ENCODE measurements at regions not wholly inside any gene's neighbourhood (a gene's known extent, or its start where the extent isn't known, plus 50 kb on each side); places are given as distances from the start of the nearest gene placed in this dataset.

GRCh38 chr2:145751629-145752028 lies 1231.7 kb upstream of the ZEB2 start:
- Histone ChIP-seq H2AFZ (ENCODE audit: insufficient read depth, low read depth, low read length, poor library complexity, severe bottlenecking) (no peak overlapping the region), H3K9ac (ENCODE audit: low read length) (no peak overlapping the region), H3K4me1 (ENCODE audit: control insufficient read depth in 2 of 2, insufficient read depth in 2 of 2, low read length in 2 of 2) (peaks cover 39 to 45% of the 10 kb centered on the region in 2 donors), H3K4me3 (ENCODE audit: control extremely low read depth in 1 of 5, extremely low read depth in 1 of 5, insufficient read depth in 1 of 5, low read depth in 2 of 5, low read length in 4 of 5) (no peak overlapping the region), H3K27ac (ENCODE audit: low read length in 2 of 2) (peak overlapping the region; percentile 12 to 51), H3K79me2 (ENCODE audit: control insufficient read depth, insufficient read depth, low read length) (no peaks in the 10 kb centered on the region), H3K36me3 (replicated peaks in 1 of 2; ENCODE audit: control extremely low read depth in 1 of 2, control insufficient read depth in 1 of 2, extremely low read depth in 1 of 2, insufficient read depth in 2 of 2, low read length in 1 of 2) (no peaks in the 10 kb centered on the region), H3K9me3 (ENCODE audit: control extremely low read depth in 1 of 3, control insufficient read depth in 2 of 3, insufficient read depth in 1 of 3, low read length in 2 of 3) (no peaks in the 10 kb centered on the region), H4K20me1 (ENCODE audit: control insufficient read depth, insufficient read depth, low read length, poor library complexity, severe bottlenecking) (no peaks in the 10 kb centered on the region), H3K4me2 (replicated peaks; ENCODE audit: low read depth, low read length, poor library complexity, severe bottlenecking) (peak overlapping the region; percentile 52), H3K27me3 (replicated peaks in 1 of 4; ENCODE audit: control extremely low read depth in 1 of 4, control insufficient read depth in 3 of 4, insufficient read depth in 4 of 4, low read length in 3 of 4) (no peaks in the 10 kb centered on the region)
- 20% methylated on average over 3 of the region's 6 CpGs for WGBS (ENCODE audit: insufficient coverage)
- CTCF ChIA-PET, result interaction anchor here (0.7 to 1.0 kb wide), 4 partner anchors 16 to 1332 kb away, joined by 3 to 4 read pairs (median 3); no protein-coding TSS in a partner anchor
- DNase-seq, result peak; percentile 72
- intact Hi-C loops (cut with micrococcal nuclease), result loop anchor here (1.0 to 5.0 kb wide), 6 partner anchors 8 to 1589 kb away; partner anchors contain the start of gene ZEB2
- peaks cover 50% of the 10 kb centered on the region for H3K4me1 Mint-ChIP-seq
- H3K27ac Mint-ChIP-seq, result peak overlapping the region; percentile 84
- no peak for TF ChIP-seq EZH2 (IDR thresholded peaks at IDR 0.05; ENCODE audit: borderline replicate concordance, insufficient read depth, low read depth, low read length, poor library complexity, severe bottlenecking)
- TF ChIP-seq, protein P1, sequence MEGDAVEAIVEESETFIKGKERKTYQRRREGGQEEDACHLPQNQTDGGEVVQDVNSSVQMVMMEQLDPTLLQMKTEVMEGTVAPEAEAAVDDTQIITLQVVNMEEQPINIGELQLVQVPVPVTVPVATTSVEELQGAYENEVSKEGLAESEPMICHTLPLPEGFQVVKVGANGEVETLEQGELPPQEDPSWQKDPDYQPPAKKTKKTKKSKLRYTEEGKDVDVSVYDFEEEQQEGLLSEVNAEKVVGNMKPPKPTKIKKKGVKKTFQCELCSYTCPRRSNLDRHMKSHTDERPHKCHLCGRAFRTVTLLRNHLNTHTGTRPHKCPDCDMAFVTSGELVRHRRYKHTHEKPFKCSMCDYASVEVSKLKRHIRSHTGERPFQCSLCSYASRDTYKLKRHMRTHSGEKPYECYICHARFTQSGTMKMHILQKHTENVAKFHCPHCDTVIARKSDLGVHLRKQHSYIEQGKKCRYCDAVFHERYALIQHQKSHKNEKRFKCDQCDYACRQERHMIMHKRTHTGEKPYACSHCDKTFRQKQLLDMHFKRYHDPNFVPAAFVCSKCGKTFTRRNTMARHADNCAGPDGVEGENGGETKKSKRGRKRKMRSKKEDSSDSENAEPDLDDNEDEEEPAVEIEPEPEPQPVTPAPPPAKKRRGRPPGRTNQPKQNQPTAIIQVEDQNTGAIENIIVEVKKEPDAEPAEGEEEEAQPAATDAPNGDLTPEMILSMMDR (IDR thresholded peaks at IDR 0.05), result no peak
- POLR2A ChIA-PET, result no interaction called here
- ATAC-seq (ENCODE audit: low read depth), result peak; percentile 70
- no peaks in the 10 kb centered on the region for H3K9me3 Mint-ChIP-seq (ENCODE audit: insufficient read depth)
- no peaks in the 10 kb centered on the region for H3K27me3 Mint-ChIP-seq
- H3K4me3 Mint-ChIP-seq, result peak overlapping the region; percentile 62

- Histone ChIP-seq H3K36me3 (replicated peaks in 1 of 2; ENCODE audit: control extremely low read depth in 1 of 2, control insufficient read depth in 1 of 2, extremely low read depth in 1 of 2, insufficient read depth in 2 of 2, low read length in 1 of 2) (no peaks in the 10 kb centered on the region), H2AFZ (ENCODE audit: insufficient read depth, low read depth, low read length, poor library complexity, severe bottlenecking) (no peak overlapping the region), H3K27ac (ENCODE audit: low read length in 2 of 2) (peak overlapping the region; percentile 12 to 51), H3K79me2 (ENCODE audit: control insufficient read depth, insufficient read depth, low read length) (no peaks in the 10 kb centered on the region), H3K27me3 (replicated peaks in 1 of 4; ENCODE audit: control extremely low read depth in 1 of 4, control insufficient read depth in 3 of 4, insufficient read depth in 4 of 4, low read length in 3 of 4) (no peaks in the 10 kb centered on the region), H3K9me3 (ENCODE audit: control extremely low read depth in 1 of 3, control insufficient read depth in 2 of 3, insufficient read depth in 1 of 3, low read length in 2 of 3) (no peaks in the 10 kb centered on the region), H3K9ac (ENCODE audit: low read length) (peak overlapping the region; percentile 9), H4K20me1 (ENCODE audit: control insufficient read depth, insufficient read depth, low read length, poor library complexity, severe bottlenecking) (no peaks in the 10 kb centered on the region), H3K4me3 (ENCODE audit: control extremely low read depth in 1 of 5, extremely low read depth in 1 of 5, insufficient read depth in 1 of 5, low read depth in 2 of 5, low read length in 4 of 5) (no peak overlapping the region), H3K4me2 (replicated peaks; ENCODE audit: low read depth, low read length, poor library complexity, severe bottlenecking) (peak overlapping the region; percentile 52), H3K4me1 (ENCODE audit: control insufficient read depth in 2 of 2, insufficient read depth in 2 of 2, low read length in 2 of 2) (peaks cover 39 to 45% of the 10 kb centered on the region in 2 donors)
- POLR2A ChIA-PET, result no interaction called here
- WGBS (ENCODE audit: insufficient coverage), result no CpG with 5 or more reads among the region's 1 CpG
- TF ChIP-seq EZH2 (IDR thresholded peaks at IDR 0.05; ENCODE audit: borderline replicate concordance, insufficient read depth, low read depth, low read length, poor library complexity, severe bottlenecking), result no peak
- TF ChIP-seq, protein P1 (IDR thresholded peaks at IDR 0.05), result no peak
- DNase-seq (peak; percentile 23), ATAC-seq (ENCODE audit: low read depth) (no peak)
- intact Hi-C loops (cut with micrococcal nuclease), result loop anchor here (5.0 kb wide), 2 partner anchors 339 to 1229 kb away; partner anchors contain the start of gene ZEB2
- peaks cover 53% of the 10 kb centered on the region for H3K4me1 Mint-ChIP-seq
- H3K27me3 Mint-ChIP-seq, result no peaks in the 10 kb centered on the region
- CTCF ChIA-PET, result interaction anchor here (0.7 to 1.0 kb wide), 4 partner anchors 16 to 1332 kb away, joined by 3 to 4 read pairs (median 3); no protein-coding TSS in a partner anchor
- no peaks in the 10 kb centered on the region for H3K9me3 Mint-ChIP-seq (ENCODE audit: insufficient read depth)
- peak overlapping the region; percentile 62 for H3K4me3 Mint-ChIP-seq
- peak overlapping the region; percentile 28 for H3K27ac Mint-ChIP-seq
Observed at GRCh38 chr2:145751155-145751554, 1231.2 kb upstream of the ZEB2 start.
